Mesenchymal stem cell (in vitro differentiated cells and primary cell): ENCODE measurements at regions not wholly inside any gene's neighbourhood (a gene's known extent, or its start where the extent isn't known, plus 50 kb on each side); places are given as distances from the start of the nearest gene placed in this dataset.
A peak's percentile ranks its signal among the peaks of the same experiment; 100 is the strongest.

Source experiments
- DNase-seq: peaks from one replicate; pipeline ENCODE4 v3.0.0-alpha.2; 2013
- H2AFZ ChIP-seq: one replicate; pipeline ENCODE4 v1.6.1; 2013; ENCODE audit warnings: low read depth, mild to moderate bottlenecking, control low read depth, inconsistent platforms, low read length, moderate library complexity
- H2AK5ac ChIP-seq: 2 replicates; pipeline ENCODE4 v1.6.1; 2013; ENCODE audit warnings: low read length, moderate library complexity, mild to moderate bottlenecking, inconsistent platforms; ENCODE audit not compliant: severe bottlenecking
- H2BK120ac ChIP-seq: one replicate; pipeline ENCODE4 v1.6.1; 2013; ENCODE audit warnings: low read depth, mild to moderate bottlenecking, inconsistent platforms, low read length, moderate library complexity
- H2BK12ac ChIP-seq, 2 experiments: one replicate each; pipeline ENCODE4 v1.6.1; 2013; ENCODE audit warnings: inconsistent platforms in 2 of 2, low read length in 2 of 2, mild to moderate bottlenecking in 2 of 2, moderate library complexity in 2 of 2, control low read depth in 1 of 2
- H2BK15ac ChIP-seq: one replicate; pipeline ENCODE4 v1.6.1; 2013; ENCODE audit warnings: mild to moderate bottlenecking, low read depth, inconsistent platforms; ENCODE audit not compliant: poor library complexity, severe bottlenecking
- H2BK5ac ChIP-seq: 2 replicates; pipeline ENCODE4 v1.6.1; 2013; ENCODE audit warnings: low read depth, mild to moderate bottlenecking, low read length, control low read depth, inconsistent platforms; ENCODE audit not compliant: poor library complexity, severe bottlenecking
- H3K14ac ChIP-seq, 2 experiments: one replicate each; pipeline ENCODE4 v1.6.1; 2013; ENCODE audit warnings: inconsistent platforms in 2 of 2, low read length in 2 of 2, control low read depth in 1 of 2, mild to moderate bottlenecking in 1 of 2, moderate library complexity in 1 of 2
- H3K18ac ChIP-seq, 2 experiments: one replicate each; pipeline ENCODE4 v1.6.1; 2013; ENCODE audit warnings: inconsistent platforms in 2 of 2, low read length in 2 of 2, control low read depth in 1 of 2, low read depth in 1 of 2, mild to moderate bottlenecking in 1 of 2
- H3K23ac ChIP-seq, 2 experiments: one replicate each; pipeline ENCODE4 v1.6.1; 2013; ENCODE audit warnings: inconsistent platforms in 2 of 2, low read length in 2 of 2, mild to moderate bottlenecking in 2 of 2, moderate library complexity in 2 of 2, control low read depth in 1 of 2
- H3K27ac ChIP-seq: 2 replicates; pipeline ENCODE4 v1.5.1; 2013; ENCODE audit warnings: mild to moderate bottlenecking, moderate library complexity, low read length, control low read depth, inconsistent platforms; ENCODE audit not compliant: poor library complexity, severe bottlenecking
- H3K27me3 ChIP-seq, 2 experiments: 2 replicates each; pipeline versions ENCODE4 v1.6.1 to v1.7.0; 2013; ENCODE audit warnings: low read length in 2 of 2, mild to moderate bottlenecking in 2 of 2, moderate library complexity in 2 of 2, control low read depth in 1 of 2, inconsistent platforms in 1 of 2; ENCODE audit not compliant: control insufficient read depth in 1 of 2, insufficient read depth in 1 of 2
- H3K36me3 ChIP-seq, 2 experiments: 2 replicates each; pipeline versions ENCODE4 v1.6.1 to v1.7.0; 2013; ENCODE audit warnings: low read length in 2 of 2, control low read depth in 1 of 2, inconsistent platforms in 1 of 2, low read depth in 1 of 2, mild to moderate bottlenecking in 1 of 2; ENCODE audit not compliant: insufficient read depth in 2 of 2, control insufficient read depth in 1 of 2
- H3K4ac ChIP-seq, 2 experiments: one replicate each; pipeline ENCODE4 v1.6.1; 2013; ENCODE audit warnings: inconsistent platforms in 2 of 2, low read length in 2 of 2, mild to moderate bottlenecking in 2 of 2, moderate library complexity in 2 of 2, control low read depth in 1 of 2, low read depth in 1 of 2
- H3K4me1 ChIP-seq: 2 replicates; pipeline ENCODE4 v1.6.1; 2013; ENCODE audit warnings: low read depth, low read length, control low read depth; ENCODE audit not compliant: control insufficient read depth, insufficient read depth
- H3K4me2 ChIP-seq: 2 replicates; pipeline ENCODE4 v1.6.1; 2013; ENCODE audit warnings: low read length, mild to moderate bottlenecking, inconsistent platforms; ENCODE audit not compliant: poor library complexity, severe bottlenecking
- H3K4me3 ChIP-seq, 2 experiments: 2 replicates each; pipeline versions ENCODE4 v1.5.1 to v1.7.0; 2013; ENCODE audit warnings: low read length in 2 of 2, mild to moderate bottlenecking in 2 of 2, control low read depth in 1 of 2, low read depth in 1 of 2; ENCODE audit not compliant: insufficient read depth in 1 of 2
- H3K79me1 ChIP-seq: replicated peaks from 2 replicates; pipeline ENCODE4 v1.6.1; 2013; ENCODE audit warnings: mild to moderate bottlenecking, control low read depth, low read length, inconsistent platforms; ENCODE audit not compliant: poor library complexity, severe bottlenecking
- H3K9ac ChIP-seq: 2 replicates; pipeline ENCODE4 v1.7.0; 2013; ENCODE audit warnings: mild to moderate bottlenecking, low read length, moderate library complexity
- H3K9me3 ChIP-seq: 2 replicates; pipeline ENCODE4 v1.7.0; 2013; ENCODE audit warnings: mild to moderate bottlenecking, low read length; ENCODE audit not compliant: control insufficient read depth
- H4K8ac ChIP-seq: one replicate; pipeline ENCODE4 v1.6.1; 2013; ENCODE audit warnings: inconsistent platforms, mild to moderate bottlenecking, low read length, moderate library complexity
- H4K91ac ChIP-seq: one replicate; pipeline ENCODE4 v1.6.1; 2013; ENCODE audit warnings: mild to moderate bottlenecking, low read length, inconsistent platforms
- WGBS: methylation state at CpG from one replicate; pipeline ENCODE4 v1.1.7; 2013; ENCODE audit warnings: mixed read lengths; 5-methylcytosine and 5-hydroxymethylcytosine counted together

GRCh38 chr4:129821073-129821472 lies 725.1 kb downstream of the C4orf33 start:
- Histone ChIP-seq H2AK5ac (no peak overlapping the region), H2BK15ac (no peak overlapping the region)

GRCh38 chr4:129821963-129822362 lies 726.0 kb downstream of the C4orf33 start:
- DNase-seq = no peak
- H3K23ac ChIP-seq = no peak overlapping the region
- H3K4me2 ChIP-seq = no peak overlapping the region

More at GRCh38 chr4:129821073-129821472, 725.1 kb downstream of the C4orf33 start:
- Histone ChIP-seq H3K23ac (no peak overlapping the region), H3K79me1 (no peaks in the 10 kb centered on the region), H3K27me3 (no peaks in the 10 kb centered on the region), H4K8ac (no peak overlapping the region), H2BK120ac (no peak overlapping the region), H3K4ac (no peak overlapping the region), H3K4me3 (no peak overlapping the region), H2BK5ac (no peak overlapping the region), H2AFZ (no peak overlapping the region), H3K14ac (no peak overlapping the region), H4K91ac (no peak overlapping the region), H3K4me1 (no peaks in the 10 kb centered on the region), H3K9ac (no peak overlapping the region), H3K9me3 (no peaks in the 10 kb centered on the region), H3K36me3 (no peaks in the 10 kb centered on the region), H2BK12ac (no peak overlapping the region), H3K18ac (no peak overlapping the region), H3K27ac (no peak overlapping the region), H3K4me2 (no peak overlapping the region)
- no peak for DNase-seq
- WGBS = no CpG with 5 or more reads among the region's 1 CpG

GRCh38 chr4:129822701-129823100 lies 726.7 kb downstream of the C4orf33 start:
- Histone ChIP-seq H2AFZ (no peak overlapping the region), H3K4me3 (peak overlapping the region in 1 of 2 experiments; percentile 43), H3K23ac (no peak overlapping the region), H2BK5ac (no peak overlapping the region), H4K91ac (no peak overlapping the region), H3K14ac (no peak overlapping the region), H3K4me1 (no peaks in the 10 kb centered on the region), H2BK120ac (no peak overlapping the region), H3K9ac (no peak overlapping the region), H3K27ac (no peak overlapping the region), H4K8ac (no peak overlapping the region), H3K36me3 (no peaks in the 10 kb centered on the region), H2BK15ac (no peak overlapping the region), H3K4me2 (no peak overlapping the region), H3K27me3 (no peaks in the 10 kb centered on the region), H3K18ac (peak overlapping the region in 1 of 2 experiments; percentile 30), H3K4ac (no peak overlapping the region), H3K79me1 (no peaks in the 10 kb centered on the region), H2BK12ac (no peak overlapping the region), H2AK5ac (no peak overlapping the region), H3K9me3 (no peaks in the 10 kb centered on the region)
- DNase-seq = peak; percentile 1
- WGBS = 34% methylated on average over 2 of the region's 2 CpGs

More at GRCh38 chr4:129821963-129822362, 726.0 kb downstream of the C4orf33 start:
- no peak overlapping the region for H2BK120ac ChIP-seq
- no peak overlapping the region for H3K4ac ChIP-seq
- H2AK5ac ChIP-seq = no peak overlapping the region
- no peaks in the 10 kb centered on the region for H3K4me1 ChIP-seq
- H2BK5ac ChIP-seq = no peak overlapping the region
- H3K18ac ChIP-seq = no peak overlapping the region
- H3K14ac ChIP-seq = no peak overlapping the region
- no peak overlapping the region for H4K8ac ChIP-seq
- no peak overlapping the region for H3K9ac ChIP-seq
- H3K4me3 ChIP-seq = no peak overlapping the region
- no peak overlapping the region for H2AFZ ChIP-seq
- H2BK12ac ChIP-seq = no peak overlapping the region
- H3K9me3 ChIP-seq = no peaks in the 10 kb centered on the region
- no peaks in the 10 kb centered on the region for H3K36me3 ChIP-seq
- no peaks in the 10 kb centered on the region for H3K27me3 ChIP-seq
- H3K27ac ChIP-seq = no peak overlapping the region
- H4K91ac ChIP-seq = no peak overlapping the region
- H2BK15ac ChIP-seq = no peak overlapping the region
- no peaks in the 10 kb centered on the region for H3K79me1 ChIP-seq

DNA sequence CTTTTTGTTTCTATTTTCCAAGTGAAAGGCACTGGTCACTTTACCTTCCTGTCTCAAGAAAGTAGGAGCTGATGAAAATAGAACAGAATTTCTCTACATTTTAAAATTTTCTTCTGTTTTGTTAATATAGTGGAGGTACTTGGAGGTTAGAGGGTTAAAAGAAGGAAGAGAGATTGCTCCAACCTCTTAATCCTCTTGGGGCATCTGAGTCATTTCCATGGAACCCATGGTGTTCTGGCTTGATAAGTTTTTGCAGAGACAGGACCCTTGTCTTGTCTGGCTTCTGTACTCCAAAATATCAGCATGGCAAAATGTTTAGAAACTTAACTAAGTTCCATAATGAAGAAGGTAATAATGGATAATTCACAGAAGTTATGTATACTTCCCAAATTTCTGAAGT lies 727.2 kb downstream of the C4orf33 start:
- Histone ChIP-seq H3K18ac (no peak overlapping the region), H3K79me1 (no peaks in the 10 kb centered on the region), H2AFZ (no peak overlapping the region), H3K4ac (no peak overlapping the region), H4K91ac (no peak overlapping the region), H3K4me2 (no peak overlapping the region), H2BK120ac (no peak overlapping the region), H4K8ac (no peak overlapping the region), H3K27ac (no peak overlapping the region), H3K9ac (peak overlapping the region; percentile 60), H2BK5ac (no peak overlapping the region), H3K36me3 (no peaks in the 10 kb centered on the region), H3K4me1 (no peaks in the 10 kb centered on the region), H3K4me3 (peak overlapping the region in 1 of 2 experiments; percentile 43), H2AK5ac (no peak overlapping the region), H3K9me3 (no peaks in the 10 kb centered on the region), H2BK12ac (no peak overlapping the region), H2BK15ac (no peak overlapping the region), H3K27me3 (no peaks in the 10 kb centered on the region), H3K14ac (no peak overlapping the region), H3K23ac (no peak overlapping the region)
- DNase-seq = peak; percentile 1
